Activated CD4-positive, alpha-beta memory T cell treated with anti-CD3 and anti-CD28 coated beads for 36 hours (primary cell): ENCODE measurements at regions not wholly inside any gene's neighbourhood (a gene's known extent, or its start where the extent isn't known, plus 50 kb on each side); places are given as distances from the start of the nearest gene placed in this dataset.

Experiments
- CTCF ChIA-PET: fragments of 350-600 bp; sonication (Branson Sonifier 250); formaldehyde crosslinking; loops from one replicate; lab custom pipeline; 2021; ENCODE audit warnings: antibody characterized with exemption, inconsistent platforms; lab: Charles Lee
- POLR2A ChIA-PET: fragments of 350-600 bp; sonication (Branson Sonifier 250); formaldehyde crosslinking; loops from one replicate; lab custom pipeline; 2021; ENCODE audit warnings: antibody characterized with exemption; lab: Charles Lee
- DNase-seq: peaks from one replicate; pipeline ENCODE4 v3.0.0-alpha.2; 2020
- H3K27ac Mint-ChIP-seq: one replicate; pipeline ENCODE4 v1.8.0; 2021; ENCODE audit warnings: mixed read lengths
- H3K27me3 Mint-ChIP-seq: one replicate; pipeline ENCODE4 v1.8.0; 2021; ENCODE audit warnings: mixed read lengths
- H3K36me3 Mint-ChIP-seq: one replicate; pipeline ENCODE4 v1.8.0; 2021; ENCODE audit warnings: mixed read lengths
- H3K4me1 Mint-ChIP-seq: one replicate; pipeline ENCODE4 v1.8.0; 2021; ENCODE audit warnings: low read depth, mixed read lengths
- H3K4me3 Mint-ChIP-seq: one replicate; pipeline ENCODE4 v1.8.0; 2021; ENCODE audit warnings: mild to moderate bottlenecking, mixed read lengths
- H3K9me3 Mint-ChIP-seq: one replicate; pipeline ENCODE4 v1.8.0; 2021; ENCODE audit warnings: mixed read lengths
- intact Hi-C: fragments of 100-400 bp; cut with micrococcal nuclease; formaldehyde crosslinking; loops from one replicate; pipeline ENCODE4 v1.15.1; 2023

GRCh38 chr16:74045513-74045912, 251.1 kb upstream of the PSMD7 start:
- intact Hi-C loops = no loop called here

DNA sequence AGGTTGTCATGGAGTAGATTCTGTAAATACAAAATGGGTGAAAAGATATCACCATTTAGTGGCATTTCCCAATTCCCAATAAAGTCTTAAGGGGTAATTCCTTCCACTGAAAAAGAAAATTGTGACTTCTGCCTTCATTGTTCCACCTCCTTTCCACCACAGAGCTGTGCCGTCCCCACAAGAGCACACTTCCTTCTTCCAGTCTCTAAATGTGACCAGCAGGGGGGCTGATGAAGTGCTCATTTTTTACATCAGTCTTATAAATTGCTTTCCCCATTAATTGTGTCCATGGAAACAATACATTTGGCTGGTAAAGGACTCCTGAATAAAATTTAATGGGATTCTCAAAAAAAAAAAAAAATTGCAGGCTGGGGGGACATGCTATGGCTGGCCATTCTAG, 260.8 kb upstream of the PSMD7 start:
- Mint-ChIP-seq H3K4me1 (no peaks in the 10 kb centered on the region), H3K36me3 (no peaks in the 10 kb centered on the region), H3K4me3 (no peak overlapping the region), H3K27me3 (peaks cover 2% of the 10 kb centered on the region), H3K27ac (no peak overlapping the region), H3K9me3 (no peaks in the 10 kb centered on the region)
- CTCF ChIA-PET = no interaction called here
- no peak for DNase-seq
- intact Hi-C loops = no loop called here
- POLR2A ChIA-PET = no interaction called here

More at GRCh38 chr16:74045513-74045912, 251.1 kb upstream of the PSMD7 start:
- no peaks in the 10 kb centered on the region for H3K4me1 Mint-ChIP-seq
- H3K27me3 Mint-ChIP-seq = no peaks in the 10 kb centered on the region
- ChIA-PET CTCF (interaction anchor here (0.5 kb wide), 1 partner anchor 932 kb away, joined by 3 read pairs; no protein-coding TSS in a partner anchor), POLR2A (no interaction called here)
- H3K36me3 Mint-ChIP-seq = no peaks in the 10 kb centered on the region
- no peaks in the 10 kb centered on the region for H3K9me3 Mint-ChIP-seq
- no peak overlapping the region for H3K27ac Mint-ChIP-seq
- no peak for DNase-seq
- H3K4me3 Mint-ChIP-seq = no peak overlapping the region

GRCh38 chr16:74034862-74035261, 261.8 kb upstream of the PSMD7 start:
- no peak overlapping the region for H3K4me3 Mint-ChIP-seq
- H3K9me3 Mint-ChIP-seq = no peaks in the 10 kb centered on the region
- peaks cover 2% of the 10 kb centered on the region for H3K27me3 Mint-ChIP-seq
- POLR2A ChIA-PET = no interaction called here
- no peaks in the 10 kb centered on the region for H3K4me1 Mint-ChIP-seq
- no peaks in the 10 kb centered on the region for H3K36me3 Mint-ChIP-seq
- no peak for DNase-seq
- CTCF ChIA-PET = interaction anchor here (0.7 kb wide), 1 partner anchor 1910 kb away, joined by 3 read pairs; no protein-coding TSS in a partner anchor
- intact Hi-C loops = no loop called here
- H3K27ac Mint-ChIP-seq = no peak overlapping the region

- Mint-ChIP-seq H3K36me3 (no peaks in the 10 kb centered on the region), H3K9me3 (no peaks in the 10 kb centered on the region), H3K27ac (no peak overlapping the region), H3K4me3 (no peak overlapping the region), H3K4me1 (no peaks in the 10 kb centered on the region), H3K27me3 (peaks cover 2% of the 10 kb centered on the region)
- intact Hi-C loops = no loop called here
- CTCF ChIA-PET = no interaction called here
- DNase-seq = no peak
- POLR2A ChIA-PET = no interaction called here
These were observed 262.4 kb upstream of the PSMD7 start for GRCh38 chr16:74034200-74034599.

DNA sequence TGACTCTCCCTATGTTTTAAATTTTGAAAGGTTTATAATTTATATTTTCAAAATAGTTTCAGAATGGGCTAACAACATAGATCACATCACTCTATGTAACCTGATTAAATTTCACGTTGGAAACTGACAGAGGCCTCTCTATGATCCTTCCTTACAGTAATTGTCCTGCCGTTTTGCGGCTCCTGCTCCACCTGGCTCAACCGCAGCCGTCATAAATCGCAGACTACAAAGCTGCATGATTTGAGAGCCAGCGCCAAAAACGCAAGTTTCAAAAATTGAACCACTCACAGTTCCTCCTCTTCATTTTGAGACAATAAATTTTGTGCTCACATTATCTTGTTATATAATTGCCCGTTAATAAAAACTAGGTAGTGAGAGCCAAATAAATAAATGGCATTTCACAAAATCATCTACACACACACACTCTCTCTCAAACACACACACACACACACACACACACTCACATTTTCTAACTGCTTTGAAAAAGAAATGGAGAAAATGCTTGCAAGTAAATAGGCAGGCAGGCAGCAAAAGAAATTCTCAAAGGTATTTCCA, 263.1 kb upstream of the PSMD7 start:
- no peak for DNase-seq
- POLR2A ChIA-PET = no interaction called here
- H3K9me3 Mint-ChIP-seq = no peaks in the 10 kb centered on the region
- no peak overlapping the region for H3K27ac Mint-ChIP-seq
- H3K4me1 Mint-ChIP-seq = no peaks in the 10 kb centered on the region
- intact Hi-C loops = no loop called here
- H3K27me3 Mint-ChIP-seq = peaks cover 2% of the 10 kb centered on the region
- CTCF ChIA-PET = no interaction called here
- H3K4me3 Mint-ChIP-seq = no peak overlapping the region
- H3K36me3 Mint-ChIP-seq = no peaks in the 10 kb centered on the region

DNA sequence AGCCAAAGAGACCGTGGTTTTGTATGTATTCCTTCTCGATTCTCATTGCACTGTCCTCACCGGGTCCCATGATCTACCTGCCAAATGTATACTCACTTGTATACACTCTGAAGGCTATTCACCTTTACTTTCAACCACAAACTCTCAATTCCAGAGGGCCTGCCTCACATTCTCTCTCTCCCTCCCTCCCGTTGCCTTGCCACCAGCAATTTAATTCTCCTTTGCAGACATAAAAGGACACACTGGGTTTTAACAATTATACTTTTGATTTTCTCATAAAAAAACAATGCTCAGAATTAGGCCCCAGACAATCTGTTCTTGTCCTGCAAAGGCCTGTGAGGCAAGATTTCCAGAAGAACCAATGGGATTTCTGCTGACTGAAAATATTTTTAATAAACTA, 265.1 kb upstream of the PSMD7 start:
- POLR2A ChIA-PET = no interaction called here
- Mint-ChIP-seq H3K9me3 (no peaks in the 10 kb centered on the region), H3K27me3 (peaks cover 2% of the 10 kb centered on the region), H3K36me3 (no peaks in the 10 kb centered on the region), H3K4me3 (no peak overlapping the region), H3K4me1 (no peaks in the 10 kb centered on the region), H3K27ac (no peak overlapping the region)
- DNase-seq = no peak
- CTCF ChIA-PET = no interaction called here
- intact Hi-C loops = no loop called here

DNA sequence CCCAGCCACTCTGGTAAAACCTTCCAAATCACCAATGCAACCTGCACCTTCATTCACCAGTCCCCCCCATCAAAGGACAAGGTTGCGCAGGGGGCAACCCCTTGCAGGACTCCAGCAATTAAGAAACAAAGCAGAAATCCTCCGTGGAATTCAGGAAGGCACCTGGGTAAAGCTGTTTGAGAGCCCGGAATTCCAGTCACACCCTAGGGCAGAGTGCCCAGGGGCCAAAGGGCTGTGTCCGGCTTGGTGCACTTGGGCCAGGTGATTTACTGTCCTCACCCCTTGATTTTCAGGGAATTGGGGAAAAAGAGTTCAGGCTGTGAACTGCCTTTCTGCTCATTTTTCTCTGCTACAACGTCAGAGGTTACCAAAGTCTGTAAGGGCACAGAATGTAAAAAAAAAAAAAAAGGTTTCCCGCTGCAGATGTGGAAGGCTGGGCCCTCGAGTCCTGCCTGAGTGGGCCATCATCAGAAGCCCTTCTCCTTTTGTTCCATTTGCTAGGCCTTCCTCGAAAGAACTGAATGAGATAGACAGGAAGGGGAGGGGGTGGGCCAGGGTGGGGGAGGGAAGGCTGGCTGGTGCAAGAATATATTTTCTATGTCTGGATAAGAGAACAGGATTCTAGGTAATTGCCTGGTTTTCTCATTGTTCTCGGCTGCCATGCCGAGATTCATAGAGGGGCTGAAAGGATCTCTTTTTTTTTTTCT, 266.5 kb upstream of the PSMD7 start:
- Mint-ChIP-seq H3K9me3 (no peaks in the 10 kb centered on the region), H3K27ac (no peak overlapping the region), H3K36me3 (no peaks in the 10 kb centered on the region), H3K4me1 (no peaks in the 10 kb centered on the region), H3K4me3 (no peak overlapping the region), H3K27me3 (peaks cover 2% of the 10 kb centered on the region)
- CTCF ChIA-PET = no interaction called here
- POLR2A ChIA-PET = no interaction called here
- intact Hi-C loops = no loop called here
- DNase-seq = no peak

DNA sequence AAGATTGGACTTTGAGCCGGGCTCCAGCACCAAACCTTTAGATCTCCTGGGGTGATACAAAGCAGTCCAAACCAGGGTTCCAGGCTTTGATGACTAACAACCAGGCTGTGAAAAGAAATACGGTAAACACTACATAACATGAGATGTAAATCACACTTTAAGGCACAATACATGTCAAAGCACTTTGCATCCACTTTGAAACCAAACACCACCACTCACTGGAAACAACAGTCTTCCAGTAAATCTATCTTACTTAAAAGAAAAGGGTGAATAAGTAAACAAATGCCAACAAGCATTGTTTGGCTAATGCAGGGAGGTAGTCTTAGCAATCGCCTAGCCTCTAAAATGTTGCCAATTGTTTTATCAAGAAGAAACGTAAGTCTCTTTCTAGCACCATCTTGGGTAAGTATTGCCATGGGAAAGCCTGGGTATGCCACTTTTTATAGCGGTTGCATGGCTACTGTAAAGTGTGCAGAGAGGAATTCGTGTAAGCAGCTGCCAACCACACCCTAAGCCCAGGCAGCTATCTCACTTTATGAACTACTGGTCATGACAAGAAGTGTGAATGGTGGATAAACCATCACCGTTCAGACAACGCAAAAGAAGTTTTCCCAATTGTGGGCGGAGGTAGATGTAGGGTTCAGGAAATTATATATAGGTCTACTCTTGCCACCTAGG, 267.4 kb upstream of the PSMD7 start:
- CTCF ChIA-PET = no interaction called here
- no peak overlapping the region for H3K27ac Mint-ChIP-seq
- no peak overlapping the region for H3K4me3 Mint-ChIP-seq
- no peaks in the 10 kb centered on the region for H3K9me3 Mint-ChIP-seq
- POLR2A ChIA-PET = no interaction called here
- intact Hi-C loops = no loop called here
- H3K4me1 Mint-ChIP-seq = no peaks in the 10 kb centered on the region
- no peak for DNase-seq
- no peaks in the 10 kb centered on the region for H3K27me3 Mint-ChIP-seq
- H3K36me3 Mint-ChIP-seq = no peaks in the 10 kb centered on the region

DNA sequence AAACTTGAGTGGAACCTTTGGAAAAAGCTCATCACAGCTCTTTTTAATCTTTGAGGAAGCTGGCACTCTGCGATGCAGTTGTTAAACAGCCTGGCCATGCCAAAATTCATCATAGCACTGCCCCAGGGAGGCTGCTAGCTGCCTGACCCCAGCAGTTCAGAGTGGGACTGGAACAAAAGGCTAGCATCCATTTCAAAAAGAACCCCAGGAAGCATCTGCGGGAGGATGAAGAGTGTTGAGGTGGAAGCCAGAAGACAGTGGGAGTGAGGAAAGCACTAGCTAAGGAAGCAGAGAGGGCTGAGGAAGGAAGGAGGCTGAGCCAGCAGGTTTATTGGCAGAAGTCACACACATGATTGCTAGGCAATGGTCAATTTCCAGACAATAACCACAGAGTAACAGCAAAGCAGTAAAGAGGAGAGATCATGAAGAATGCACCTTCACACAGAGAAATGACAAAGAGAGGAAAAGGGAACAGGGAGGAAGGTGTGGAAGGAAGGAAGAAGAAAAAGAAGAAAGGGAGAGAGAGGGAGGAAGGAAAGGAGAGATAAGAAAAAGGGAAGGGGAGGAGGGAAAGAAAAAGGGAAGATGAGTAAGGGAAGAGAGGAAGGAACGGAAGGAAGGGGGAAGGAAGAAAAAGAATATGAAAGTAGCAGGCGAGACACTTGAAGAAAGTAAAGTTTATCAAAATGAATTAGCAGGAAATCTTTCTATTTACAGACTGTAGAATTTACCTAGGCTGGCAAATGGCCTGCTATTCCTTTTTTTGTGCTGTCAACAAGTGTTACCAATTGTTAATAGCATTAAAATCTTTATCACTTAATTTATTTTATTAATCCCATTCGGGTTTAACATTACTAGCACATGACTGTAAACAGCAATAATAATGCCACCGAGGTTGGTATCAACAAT, 270.0 kb upstream of the PSMD7 start:
- Mint-ChIP-seq H3K27me3 (no peaks in the 10 kb centered on the region), H3K4me3 (no peak overlapping the region), H3K27ac (no peak overlapping the region), H3K4me1 (no peaks in the 10 kb centered on the region), H3K9me3 (no peaks in the 10 kb centered on the region), H3K36me3 (no peaks in the 10 kb centered on the region)
- CTCF ChIA-PET = no interaction called here
- DNase-seq = no peak
- intact Hi-C loops = no loop called here
- POLR2A ChIA-PET = no interaction called here

DNA sequence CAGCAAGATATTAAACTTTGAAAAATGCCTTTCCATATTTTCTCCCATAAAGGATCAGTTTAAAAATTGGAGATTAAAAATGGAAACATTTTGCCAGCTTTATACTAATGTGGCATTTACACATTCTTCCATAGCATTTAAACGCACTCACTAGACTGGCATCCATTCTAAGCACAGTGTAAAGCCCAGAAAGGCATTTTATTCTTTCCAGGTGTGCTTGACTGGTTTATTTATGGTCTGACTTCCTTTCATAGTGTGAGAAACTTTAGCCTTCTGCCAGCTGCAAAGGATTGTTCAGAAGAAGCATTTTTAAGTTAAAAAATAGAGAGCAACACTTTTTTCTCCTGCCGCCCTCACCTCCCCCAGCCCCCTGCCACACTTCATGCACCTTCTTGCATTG, 271.7 kb upstream of the PSMD7 start:
- Mint-ChIP-seq H3K9me3 (no peaks in the 10 kb centered on the region), H3K4me3 (no peak overlapping the region), H3K27me3 (no peaks in the 10 kb centered on the region), H3K36me3 (no peaks in the 10 kb centered on the region), H3K27ac (no peak overlapping the region), H3K4me1 (no peaks in the 10 kb centered on the region)
- CTCF ChIA-PET = no interaction called here
- POLR2A ChIA-PET = no interaction called here
- no peak for DNase-seq
- intact Hi-C loops = no loop called here

DNA sequence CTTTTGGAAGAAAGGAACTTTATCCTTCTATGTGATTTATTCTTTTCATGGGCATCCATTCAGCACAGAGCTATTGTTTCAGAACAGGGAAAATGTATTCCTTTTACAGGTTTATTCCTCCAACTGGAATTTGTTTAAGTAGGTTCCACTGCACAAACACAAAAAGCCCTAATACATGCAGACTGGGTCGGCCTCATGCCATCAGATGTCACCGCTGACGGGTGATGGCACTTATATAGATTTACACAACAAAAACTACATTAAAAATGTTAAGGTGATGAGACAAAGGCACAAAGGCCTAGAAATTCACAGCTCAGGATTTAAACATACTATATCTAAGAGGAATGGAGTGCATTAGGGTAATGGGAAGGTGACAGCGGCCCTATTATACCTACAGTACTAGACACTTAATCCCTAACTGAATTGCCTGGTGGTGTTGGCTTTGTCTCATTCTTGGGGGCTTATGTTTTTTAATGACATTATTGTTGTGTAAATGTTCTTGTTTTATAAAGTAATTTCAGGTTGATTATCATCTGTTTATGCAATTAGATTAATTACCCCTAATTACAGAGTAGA, 276.4 kb upstream of the PSMD7 start:
- Mint-ChIP-seq H3K27ac (no peak overlapping the region), H3K36me3 (no peaks in the 10 kb centered on the region), H3K9me3 (no peaks in the 10 kb centered on the region), H3K4me3 (no peak overlapping the region), H3K4me1 (no peaks in the 10 kb centered on the region), H3K27me3 (no peaks in the 10 kb centered on the region)
- intact Hi-C loops = no loop called here
- DNase-seq = no peak
- POLR2A ChIA-PET = no interaction called here
- CTCF ChIA-PET = no interaction called here

DNA sequence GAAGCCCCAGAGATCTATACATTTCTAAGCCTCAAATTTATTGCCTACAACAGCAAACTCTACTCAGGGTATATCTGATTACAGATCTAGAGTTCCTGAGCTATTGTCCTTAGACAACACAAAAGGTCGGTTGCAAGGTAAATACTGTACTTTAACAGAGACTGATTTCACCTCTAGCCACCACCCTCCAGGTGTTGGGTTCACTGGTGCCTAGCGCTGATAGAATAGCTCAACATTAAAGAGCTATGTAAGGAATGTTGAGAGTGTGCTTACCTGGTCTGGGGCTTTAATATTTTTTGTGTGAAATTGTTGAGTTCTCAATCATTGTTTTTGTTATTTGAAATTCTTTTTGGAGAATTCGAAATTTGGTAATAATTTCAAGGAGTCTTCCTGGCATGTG, 277.0 kb upstream of the PSMD7 start:
- Mint-ChIP-seq H3K27me3 (no peaks in the 10 kb centered on the region), H3K36me3 (no peaks in the 10 kb centered on the region), H3K9me3 (no peaks in the 10 kb centered on the region), H3K4me1 (no peaks in the 10 kb centered on the region), H3K4me3 (no peak overlapping the region), H3K27ac (no peak overlapping the region)
- intact Hi-C loops = no loop called here
- no peak for DNase-seq
- POLR2A ChIA-PET = no interaction called here
- CTCF ChIA-PET = no interaction called here
